ENCODE measurements at regions not wholly inside any gene's neighbourhood (a gene's known extent, or its start where the extent isn't known, plus 50 kb on each side); places are given as distances from the start of the nearest gene placed in this dataset.

GRCh38 chr11:127338380-127339259 is 338.1 kb upstream of the KIRREL3 start:
- intact Hi-C loops (cut with DNase I): no loop called here

GRCh38 chr11:127334466-127334865 is 333.9 kb upstream of the KIRREL3 start:
- intact Hi-C loops (cut with DNase I): no loop called here
- DNase-seq (ENCODE audit: low spot score): no peak

More at GRCh38 chr11:127338380-127339259, 338.1 kb upstream of the KIRREL3 start:
- DNase-seq (ENCODE audit: low spot score): no peak

GRCh38 chr11:127332896-127333295 is 332.3 kb upstream of the KIRREL3 start:
- DNase-seq (ENCODE audit: low spot score): no peak
- intact Hi-C loops (cut with DNase I): no loop called here

- intact Hi-C loops (cut with DNase I): no loop called here
- DNase-seq (ENCODE audit: low spot score): no peak
Measured at GRCh38 chr11:127330044-127330443, 329.5 kb upstream of the KIRREL3 start.

- intact Hi-C loops (cut with DNase I): no loop called here
- no peak for DNase-seq (ENCODE audit: low spot score)
Measured at GRCh38 chr11:127308291-127308690, 307.7 kb upstream of the KIRREL3 start.

GRCh38 chr11:127307700-127308099 is 307.1 kb upstream of the KIRREL3 start:
- no peak for DNase-seq (ENCODE audit: low spot score)

GRCh38 chr11:127304634-127305033 is 304.1 kb upstream of the KIRREL3 start:
- intact Hi-C loops (cut with DNase I): no loop called here
- no peak for DNase-seq (ENCODE audit: low spot score)

More at GRCh38 chr11:127307700-127308099, 307.1 kb upstream of the KIRREL3 start:
- intact Hi-C loops (cut with DNase I): no loop called here

- no peak for DNase-seq (ENCODE audit: low spot score)
- intact Hi-C loops (cut with DNase I): no loop called here
Measured at GRCh38 chr11:127288926-127289325, 288.4 kb upstream of the KIRREL3 start.

- DNase-seq (ENCODE audit: low spot score): no peak
- intact Hi-C loops (cut with DNase I): no loop called here
Measured at GRCh38 chr11:127281534-127281933, 281.0 kb upstream of the KIRREL3 start.

- no peak for DNase-seq (ENCODE audit: low spot score)
- intact Hi-C loops (cut with DNase I): no loop called here
Measured at GRCh38 chr11:127275774-127276173, 275.2 kb upstream of the KIRREL3 start.

- intact Hi-C loops (cut with DNase I): no loop called here
- no peak for DNase-seq (ENCODE audit: low spot score)
Measured at GRCh38 chr11:127274328-127274676, 273.7 kb upstream of the KIRREL3 start.

GRCh38 chr11:127273593-127274327 is 273.2 kb upstream of the KIRREL3 start:
- no peak for DNase-seq (ENCODE audit: low spot score)
- intact Hi-C loops (cut with DNase I): no loop called here

GRCh38 chr11:127270851-127271250 is 270.3 kb upstream of the KIRREL3 start:
- no peak for DNase-seq (ENCODE audit: low spot score)

GRCh38 chr11:127269911-127270310 is 269.3 kb upstream of the KIRREL3 start:
- DNase-seq (ENCODE audit: low spot score): no peak
- intact Hi-C loops (cut with DNase I): no loop called here

More at GRCh38 chr11:127270851-127271250, 270.3 kb upstream of the KIRREL3 start:
- intact Hi-C loops (cut with DNase I): no loop called here

GRCh38 chr11:127268932-127269331 is 268.4 kb upstream of the KIRREL3 start:
- intact Hi-C loops (cut with DNase I): no loop called here

GRCh38 chr11:127268521-127268920 is 268.0 kb upstream of the KIRREL3 start:
- intact Hi-C loops (cut with DNase I): no loop called here

More at GRCh38 chr11:127268932-127269331, 268.4 kb upstream of the KIRREL3 start:
- no peak for DNase-seq (ENCODE audit: low spot score)

GRCh38 chr11:127259102-127259501 is 258.5 kb upstream of the KIRREL3 start:
- intact Hi-C loops (cut with DNase I): no loop called here
- DNase-seq (ENCODE audit: low spot score): no peak

More at GRCh38 chr11:127268521-127268920, 268.0 kb upstream of the KIRREL3 start:
- DNase-seq (ENCODE audit: low spot score): no peak

- intact Hi-C loops (cut with DNase I): no loop called here
- no peak for DNase-seq (ENCODE audit: low spot score)
Measured at GRCh38 chr11:127255209-127255608, 254.6 kb upstream of the KIRREL3 start.

- no peak for DNase-seq (ENCODE audit: low spot score)
- intact Hi-C loops (cut with DNase I): no loop called here
Measured at GRCh38 chr11:127252321-127252720, 251.8 kb upstream of the KIRREL3 start.

- no peak for DNase-seq (ENCODE audit: low spot score)
- intact Hi-C loops (cut with DNase I): no loop called here
Measured at GRCh38 chr11:127249576-127249975, 249.0 kb upstream of the KIRREL3 start.
